ENCODE measurements at regions not wholly inside any gene's neighbourhood (a gene's known extent, or its start where the extent isn't known, plus 50 kb on each side); places are given as distances from the start of the nearest gene placed in this dataset.

DNA sequence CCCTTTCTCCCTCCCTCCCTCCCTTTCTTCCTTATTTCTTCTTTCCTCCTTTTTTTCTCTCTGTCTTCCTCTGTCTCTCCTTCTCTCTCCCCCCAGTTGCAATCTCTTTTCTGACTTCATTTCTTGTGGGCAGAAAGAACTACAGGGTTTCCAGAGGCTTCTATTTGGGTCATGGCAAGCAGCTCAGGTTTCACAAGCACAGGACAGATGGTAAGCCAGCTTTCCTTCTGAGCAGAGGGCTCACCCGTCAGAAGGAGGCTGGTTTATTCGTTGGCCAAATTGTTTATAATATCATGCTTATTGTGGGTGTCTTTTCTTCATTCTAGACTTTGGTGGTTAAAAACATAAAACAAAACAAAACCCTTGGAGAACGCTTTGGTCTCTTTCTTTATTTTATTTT, 58.9 kb upstream of the CLMP start:
- TF ChIP-seq, protein P1, sequence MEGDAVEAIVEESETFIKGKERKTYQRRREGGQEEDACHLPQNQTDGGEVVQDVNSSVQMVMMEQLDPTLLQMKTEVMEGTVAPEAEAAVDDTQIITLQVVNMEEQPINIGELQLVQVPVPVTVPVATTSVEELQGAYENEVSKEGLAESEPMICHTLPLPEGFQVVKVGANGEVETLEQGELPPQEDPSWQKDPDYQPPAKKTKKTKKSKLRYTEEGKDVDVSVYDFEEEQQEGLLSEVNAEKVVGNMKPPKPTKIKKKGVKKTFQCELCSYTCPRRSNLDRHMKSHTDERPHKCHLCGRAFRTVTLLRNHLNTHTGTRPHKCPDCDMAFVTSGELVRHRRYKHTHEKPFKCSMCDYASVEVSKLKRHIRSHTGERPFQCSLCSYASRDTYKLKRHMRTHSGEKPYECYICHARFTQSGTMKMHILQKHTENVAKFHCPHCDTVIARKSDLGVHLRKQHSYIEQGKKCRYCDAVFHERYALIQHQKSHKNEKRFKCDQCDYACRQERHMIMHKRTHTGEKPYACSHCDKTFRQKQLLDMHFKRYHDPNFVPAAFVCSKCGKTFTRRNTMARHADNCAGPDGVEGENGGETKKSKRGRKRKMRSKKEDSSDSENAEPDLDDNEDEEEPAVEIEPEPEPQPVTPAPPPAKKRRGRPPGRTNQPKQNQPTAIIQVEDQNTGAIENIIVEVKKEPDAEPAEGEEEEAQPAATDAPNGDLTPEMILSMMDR (conservative IDR thresholded peaks at IDR 0.05 in 1 of 2, IDR thresholded peaks at IDR 0.05 in 1 of 2; ENCODE audit: low read depth in 1 of 2, low read length in 2 of 2) = no peak
- no peak for TF ChIP-seq EZH2 (IDR thresholded peaks at IDR 0.05; ENCODE audit: low read length, missing control alignments)

Measured in fibroblast of lung (primary cell).